Loucy (cell line): ENCODE measurements at regions not wholly inside any gene's neighbourhood (a gene's known extent, or its start where the extent isn't known, plus 50 kb on each side); places are given as distances from the start of the nearest gene placed in this dataset.

Source experiments
- EZH2phosphoT487 ChIP-seq: fragments of 200-600 bp; IDR thresholded peaks from 2 replicates; pipeline ENCODE4 v1.6.1; 2018; ENCODE audit warnings: antibody characterized with exemption, mild to moderate bottlenecking, moderate library complexity, borderline replicate concordance
- TF ChIP-seq, protein P1 (sequence below): fragments of 200-600 bp; sonication (generic); conservative IDR thresholded peaks from 2 replicates; pipeline ENCODE4 v1.5.1; 2014; ENCODE audit warnings: mild to moderate bottlenecking, antibody characterized with exemption, low read length

DNA sequence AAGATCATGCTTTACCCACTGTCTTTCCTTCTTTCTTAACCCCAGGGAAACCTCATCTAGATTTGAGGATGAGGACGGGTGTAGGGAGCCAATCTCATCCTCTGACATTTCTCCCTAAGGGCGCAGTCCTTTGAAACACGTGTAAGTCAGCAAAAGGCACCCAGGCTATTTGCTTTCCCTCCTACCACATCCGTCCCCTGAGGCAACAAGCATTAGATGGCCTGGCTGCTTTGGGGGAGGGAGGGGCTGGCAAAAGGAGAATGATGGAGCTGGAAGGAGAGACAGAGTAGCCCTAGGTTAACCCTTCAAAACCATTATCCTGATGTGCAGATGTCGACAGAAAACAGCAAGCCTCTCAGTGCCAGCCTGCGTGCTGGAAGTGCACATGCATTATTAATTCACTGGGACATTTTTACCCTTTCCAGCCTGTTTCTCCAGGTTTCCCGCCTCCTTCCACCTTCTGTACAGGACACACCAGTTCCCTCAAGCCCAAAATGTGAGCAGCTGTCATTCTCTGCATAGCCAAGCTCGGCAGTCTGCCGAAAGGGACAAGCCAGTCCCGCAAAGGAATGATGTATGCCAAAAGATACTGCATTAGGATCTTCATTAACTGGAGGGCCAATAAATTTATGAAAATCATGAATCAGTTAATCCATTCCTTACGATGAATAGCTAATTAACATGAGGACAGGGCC, 547.2 kb downstream of the CD83 start:
- TF ChIP-seq, protein P1, sequence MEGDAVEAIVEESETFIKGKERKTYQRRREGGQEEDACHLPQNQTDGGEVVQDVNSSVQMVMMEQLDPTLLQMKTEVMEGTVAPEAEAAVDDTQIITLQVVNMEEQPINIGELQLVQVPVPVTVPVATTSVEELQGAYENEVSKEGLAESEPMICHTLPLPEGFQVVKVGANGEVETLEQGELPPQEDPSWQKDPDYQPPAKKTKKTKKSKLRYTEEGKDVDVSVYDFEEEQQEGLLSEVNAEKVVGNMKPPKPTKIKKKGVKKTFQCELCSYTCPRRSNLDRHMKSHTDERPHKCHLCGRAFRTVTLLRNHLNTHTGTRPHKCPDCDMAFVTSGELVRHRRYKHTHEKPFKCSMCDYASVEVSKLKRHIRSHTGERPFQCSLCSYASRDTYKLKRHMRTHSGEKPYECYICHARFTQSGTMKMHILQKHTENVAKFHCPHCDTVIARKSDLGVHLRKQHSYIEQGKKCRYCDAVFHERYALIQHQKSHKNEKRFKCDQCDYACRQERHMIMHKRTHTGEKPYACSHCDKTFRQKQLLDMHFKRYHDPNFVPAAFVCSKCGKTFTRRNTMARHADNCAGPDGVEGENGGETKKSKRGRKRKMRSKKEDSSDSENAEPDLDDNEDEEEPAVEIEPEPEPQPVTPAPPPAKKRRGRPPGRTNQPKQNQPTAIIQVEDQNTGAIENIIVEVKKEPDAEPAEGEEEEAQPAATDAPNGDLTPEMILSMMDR, result no peak
- TF ChIP-seq EZH2phosphoT487, result no peak
